ENCODE measurements at regions not wholly inside any gene's neighbourhood (a gene's known extent, or its start where the extent isn't known, plus 50 kb on each side); places are given as distances from the start of the nearest gene placed in this dataset.

- no peak for FAIRE-seq
Observed at GRCh38 chr1:60146884-60147283, 73.3 kb upstream of the C1orf87 start.

GRCh38 chr1:60145771-60146170, 72.2 kb upstream of the C1orf87 start:
- no peak for FAIRE-seq

DNA sequence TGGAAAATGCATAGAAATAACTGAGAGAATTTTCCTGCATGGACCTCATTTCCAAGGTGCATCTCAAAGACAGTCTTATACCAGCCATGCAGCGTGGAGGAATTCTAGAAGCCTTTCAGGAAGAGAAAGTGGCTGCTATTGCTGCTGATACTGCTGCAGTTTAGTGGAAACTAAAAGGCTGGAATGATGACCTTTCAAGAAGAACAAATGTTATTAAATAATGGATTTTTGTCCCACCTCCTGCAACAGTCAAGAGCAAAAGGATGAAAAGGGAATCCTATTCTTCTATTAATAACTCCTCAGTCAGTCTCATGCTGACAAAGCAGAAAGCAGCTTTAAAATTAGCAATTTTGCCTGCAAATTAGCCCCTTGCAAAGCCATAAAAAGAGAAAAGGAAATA, 68.2 kb upstream of the C1orf87 start:
- no peak for FAIRE-seq

DNA sequence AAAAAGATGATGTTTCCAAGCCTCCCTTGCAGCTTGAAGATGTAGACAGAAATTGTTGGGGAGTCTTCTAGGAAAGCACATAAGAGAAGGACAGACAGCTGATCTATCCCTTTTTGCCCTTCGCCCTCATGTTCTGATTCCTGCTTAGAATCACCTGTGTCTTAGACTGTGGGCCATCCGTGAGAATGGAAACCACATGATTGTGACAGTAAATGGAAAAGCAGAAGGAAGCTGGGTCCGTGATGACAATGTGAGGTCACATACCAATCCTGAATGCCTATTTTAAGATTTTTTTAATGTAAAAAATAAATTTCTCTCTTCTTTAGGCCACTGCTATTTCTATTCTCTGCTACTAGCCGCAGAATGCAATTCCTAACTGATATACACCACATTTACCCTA, 67.7 kb upstream of the C1orf87 start:
- no peak for FAIRE-seq

DNA sequence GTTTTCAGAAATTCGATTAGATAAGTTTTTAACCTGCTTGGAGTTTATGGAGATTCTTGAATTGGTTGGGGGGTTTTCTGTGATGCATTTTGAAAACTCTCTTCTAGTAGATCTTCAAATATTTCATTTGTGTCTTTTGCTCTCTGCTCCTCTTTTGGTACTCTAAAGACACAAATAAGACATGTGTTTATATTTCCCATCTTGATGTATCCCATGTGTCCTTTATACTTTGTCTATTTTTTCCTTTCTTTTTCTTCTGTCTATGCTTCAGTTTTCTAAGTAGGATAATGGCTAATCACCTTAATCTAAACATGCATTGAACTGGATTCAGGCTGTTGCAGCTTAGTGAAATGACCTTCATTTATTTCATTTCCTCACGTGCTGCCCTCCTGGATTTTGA, 63.8 kb upstream of the C1orf87 start:
- FAIRE-seq = no peak

DNA sequence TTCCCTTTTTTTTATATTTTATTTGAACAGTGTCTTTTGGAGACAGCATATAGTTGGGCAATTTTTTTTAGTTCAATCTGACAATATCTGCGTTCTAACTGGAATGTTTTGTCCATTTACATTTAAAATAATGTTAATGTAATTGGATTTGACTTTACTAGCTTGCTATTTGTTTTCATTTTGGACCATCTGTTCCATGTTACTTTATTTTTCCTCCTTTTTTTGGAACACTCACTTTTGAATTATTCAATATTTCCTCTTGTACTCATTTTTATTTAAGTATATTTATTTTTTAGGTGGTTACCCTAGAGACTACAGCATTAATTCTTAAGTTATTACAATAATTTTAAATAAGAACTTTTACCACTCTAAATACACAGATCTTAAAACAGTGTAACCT, 62.8 kb upstream of the C1orf87 start:
- FAIRE-seq = no peak

DNA sequence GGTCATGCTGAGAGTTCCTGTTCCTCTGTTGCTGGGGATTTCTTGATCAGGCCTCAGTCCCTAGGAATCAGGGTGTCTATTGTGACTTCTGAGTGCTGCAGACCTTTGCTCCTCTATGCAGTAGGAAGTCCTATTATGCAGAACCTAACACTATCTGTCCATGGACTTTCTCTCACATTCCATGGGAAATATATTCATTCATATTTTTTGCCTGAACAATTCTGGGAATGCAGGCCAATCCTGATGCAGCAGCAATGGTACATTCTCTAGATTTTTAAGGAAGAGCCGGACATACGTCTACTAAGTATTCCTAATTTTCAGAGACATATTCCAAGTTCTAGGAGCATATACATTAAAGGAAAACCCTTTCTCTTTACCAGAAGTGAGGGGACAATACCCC, 61.1 kb upstream of the C1orf87 start:
- no peak for FAIRE-seq

DNA sequence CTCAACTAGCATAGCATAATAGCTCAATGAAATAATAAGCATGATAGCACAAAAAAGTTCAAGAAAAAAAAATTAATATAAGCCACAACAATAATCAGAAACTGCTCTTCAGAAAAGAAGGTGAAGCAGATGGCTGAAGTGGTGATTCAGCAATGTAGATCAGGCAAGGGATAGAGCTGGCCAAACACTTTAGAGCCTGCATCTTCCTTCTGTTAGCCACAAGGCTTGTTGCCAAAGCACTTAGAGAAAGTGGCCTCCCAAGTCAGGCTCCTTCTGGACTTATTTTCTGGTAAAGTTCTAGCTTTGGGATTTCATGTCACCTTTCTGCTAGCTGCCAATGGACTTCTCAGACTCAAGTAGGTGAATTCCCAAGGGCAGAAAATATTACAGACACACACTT, 60.3 kb upstream of the C1orf87 start:
- no peak for FAIRE-seq

GRCh38 chr1:60133000-60133673, 59.6 kb upstream of the C1orf87 start:
- no peak for FAIRE-seq

DNA sequence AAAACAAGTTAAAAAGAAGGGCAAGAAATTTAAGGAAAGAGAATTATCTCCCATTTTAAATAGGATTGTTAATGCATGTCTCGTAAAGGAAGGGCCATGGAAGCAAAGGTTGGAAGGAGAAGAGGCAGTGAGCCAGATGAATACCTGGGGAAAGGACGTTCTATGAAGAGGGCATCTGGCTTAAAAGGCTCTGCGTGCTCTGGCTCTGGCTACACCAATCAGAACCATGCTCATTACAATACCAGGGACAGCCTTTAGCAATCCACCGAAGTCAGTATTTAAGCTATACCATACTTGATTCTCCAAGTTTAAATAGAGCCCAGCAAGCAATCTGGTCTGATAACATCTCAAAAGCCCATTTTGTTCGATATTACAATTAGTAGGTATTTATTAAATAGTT, 58.5 kb upstream of the C1orf87 start:
- FAIRE-seq = no peak

GRCh38 chr1:60130703-60131102, 57.1 kb upstream of the C1orf87 start:
- no peak for FAIRE-seq

- FAIRE-seq = no peak
Observed at GRCh38 chr1:60129911-60130310, 56.3 kb upstream of the C1orf87 start.

- no peak for FAIRE-seq
Observed at GRCh38 chr1:60126723-60127122, 53.2 kb upstream of the C1orf87 start.
